SK-N-SH (cell line): ENCODE measurements at regions not wholly inside any gene's neighbourhood (a gene's known extent, or its start where the extent isn't known, plus 50 kb on each side); places are given as distances from the start of the nearest gene placed in this dataset.

Experiments
- CHD2 ChIP-seq: fragments of 150-350 bp; IDR thresholded peaks from 2 replicates; pipeline ENCODE4 v1.6.1; 2018; ENCODE audit warnings: low read length; ENCODE audit not compliant: partially characterized antibody
- CTCF ChIP-seq: fragments of 200-600 bp; sonication (generic); IDR thresholded peaks from 2 replicates; pipeline ENCODE4 v1.6.1; 2017; ENCODE audit warnings: antibody characterized with exemption, mild to moderate bottlenecking, moderate library complexity
- FOSL2 ChIP-seq: IDR thresholded peaks from 2 replicates; pipeline ENCODE4 v1.4.0; 2012; ENCODE audit warnings: low read depth, mild to moderate bottlenecking, moderate library complexity, borderline replicate concordance
- GABPA ChIP-seq: IDR thresholded peaks from 2 replicates; pipeline ENCODE4 v1.4.0; 2012; ENCODE audit warnings: low read depth, mild to moderate bottlenecking
- POLR2AphosphoS5 ChIP-seq: IDR thresholded peaks from 2 replicates; pipeline ENCODE4 v1.6.1; 2012; ENCODE audit warnings: low read depth, low read length
- RAD21 ChIP-seq: IDR thresholded peaks from 2 replicates; pipeline ENCODE4 v1.6.1; 2012; ENCODE audit warnings: mild to moderate bottlenecking, low read length
- RCOR1 ChIP-seq: fragments of 150-350 bp; IDR thresholded peaks from 2 replicates; pipeline ENCODE4 v1.6.1; 2017; ENCODE audit warnings: antibody characterized with exemption, low read length
- TAF1 ChIP-seq: IDR thresholded peaks from 2 replicates; pipeline ENCODE4 v1.6.1; 2012; ENCODE audit warnings: low read depth, mild to moderate bottlenecking, low read length, moderate library complexity, borderline replicate concordance

- TF ChIP-seq FOSL2 (no peak), CHD2 (no peak), GABPA (no peak), CTCF (no peak), TAF1 (no peak), RCOR1 (no peak), POLR2AphosphoS5 (no peak), RAD21 (no peak)
These were observed 174.1 kb upstream of the ADAMTS3 start for GRCh38 chr4:72743078-72743477.
